ENCODE measurements at regions not wholly inside any gene's neighbourhood (a gene's known extent, or its start where the extent isn't known, plus 50 kb on each side); places are given as distances from the start of the nearest gene placed in this dataset.
"Not testable (repeated sequence)": the region's sequence is repeated elsewhere in the genome, so short reads cannot be mapped to it uniquely, and the experiment has no call there.

DNA sequence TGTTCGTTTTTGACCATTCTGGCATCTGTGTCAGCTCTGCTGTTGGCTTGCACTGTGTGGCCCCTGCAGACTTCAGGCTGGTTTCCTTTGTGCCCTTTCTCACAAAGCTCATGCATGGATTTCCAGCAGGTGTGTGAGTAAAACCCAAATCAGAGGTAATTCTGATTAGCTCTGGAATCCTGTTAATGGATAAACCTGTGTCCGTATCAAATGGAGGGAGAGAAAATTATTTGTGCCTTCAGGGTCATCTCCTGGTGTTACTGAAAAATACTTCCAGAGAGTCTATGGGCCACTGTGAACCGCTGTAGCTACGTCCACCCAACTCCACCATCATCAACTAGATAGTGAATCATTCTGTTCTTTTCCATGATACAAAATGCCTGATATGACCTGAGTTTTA lies 726.1 kb upstream of the TPTE start:
- H3K9me3 Mint-ChIP-seq = peaks cover 0 to 48% (median 22%) of the 10 kb centered on the region in 11 donors
- H3K4me1 Mint-ChIP-seq; DNase-seq; H3K36me3 ChIP-seq (ENCODE audit: control insufficient read depth in 2 of 3, insufficient read depth in 3 of 3, low read length in 3 of 3); H3K4me1 ChIP-seq (ENCODE audit: control insufficient read depth in 2 of 2, insufficient read depth in 2 of 2, low read length in 2 of 2); H3K4me3 ChIP-seq (ENCODE audit: low read length); POLR2A ChIA-PET; H3K27ac Mint-ChIP-seq; ATAC-seq; H3K36me3 Mint-ChIP-seq; CTCF ChIA-PET; H3K9me3 ChIP-seq (ENCODE audit: control insufficient read depth in 2 of 3, low read length in 3 of 3); intact Hi-C loops (cut with micrococcal nuclease); H3K4me3 Mint-ChIP-seq; H3K27ac ChIP-seq (ENCODE audit: low read depth, low read length); H3K27me3 ChIP-seq (ENCODE audit: control insufficient read depth in 2 of 2, insufficient read depth in 2 of 2, low read length in 2 of 2); H3K27me3 Mint-ChIP-seq: not testable (repeated sequence)

DNA sequence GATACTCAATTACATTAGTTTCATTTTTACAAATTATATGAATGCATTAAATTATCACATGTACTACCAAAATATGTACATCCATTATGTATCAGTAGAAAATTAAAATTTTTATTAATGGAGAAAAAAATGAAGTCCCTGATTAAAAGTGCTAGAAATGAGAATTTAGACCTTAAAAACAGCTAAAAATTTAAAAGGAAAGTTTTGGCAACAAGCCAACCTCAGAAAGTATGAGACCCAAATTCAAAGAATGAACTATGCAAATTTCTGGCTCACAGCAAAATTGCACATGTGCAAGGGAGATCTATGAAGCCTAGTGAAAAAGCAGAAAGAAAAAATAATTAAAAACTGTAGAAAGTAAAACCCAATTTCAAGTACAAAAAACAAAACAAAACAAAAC lies 725.1 kb upstream of the TPTE start:
- ATAC-seq; H3K27ac ChIP-seq (ENCODE audit: low read depth, low read length); DNase-seq; H3K36me3 ChIP-seq (ENCODE audit: control insufficient read depth in 2 of 3, insufficient read depth in 3 of 3, low read length in 3 of 3); H3K4me1 Mint-ChIP-seq; H3K9me3 ChIP-seq (ENCODE audit: control insufficient read depth in 2 of 3, low read length in 3 of 3); intact Hi-C loops (cut with micrococcal nuclease); H3K4me3 Mint-ChIP-seq; CTCF ChIA-PET; H3K36me3 Mint-ChIP-seq; H3K27me3 Mint-ChIP-seq; H3K27ac Mint-ChIP-seq; POLR2A ChIA-PET; H3K4me1 ChIP-seq (ENCODE audit: control insufficient read depth in 2 of 2, insufficient read depth in 2 of 2, low read length in 2 of 2); H3K4me3 ChIP-seq (ENCODE audit: low read length); H3K27me3 ChIP-seq (ENCODE audit: control insufficient read depth in 2 of 2, insufficient read depth in 2 of 2, low read length in 2 of 2): not testable (repeated sequence)
- H3K9me3 Mint-ChIP-seq = peaks cover 0 to 43% (median 22%) of the 10 kb centered on the region in 11 donors

DNA sequence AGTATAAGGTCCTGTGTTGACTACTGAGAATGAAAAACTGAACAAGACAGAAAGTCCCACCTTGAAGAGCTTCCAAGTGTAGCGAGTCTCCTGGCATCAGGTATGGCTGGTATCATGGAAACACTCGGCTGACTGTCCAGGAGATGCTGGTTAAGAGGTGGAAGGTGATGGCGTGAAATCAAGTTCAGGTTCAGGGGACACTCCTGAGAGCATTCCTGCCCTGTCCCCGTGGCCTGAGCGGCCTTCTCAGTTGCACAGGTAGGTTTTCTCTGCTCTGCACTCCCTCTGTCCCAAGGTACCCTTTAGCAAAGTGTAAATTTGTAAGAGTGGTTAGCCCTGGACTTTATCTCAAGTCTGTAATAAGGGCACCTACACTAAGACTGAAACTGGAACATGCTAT lies 713.7 kb upstream of the TPTE start:
- H3K4me1 Mint-ChIP-seq; DNase-seq; H3K9me3 Mint-ChIP-seq; H3K27ac Mint-ChIP-seq; POLR2A ChIA-PET; H3K27ac ChIP-seq (ENCODE audit: low read depth, low read length); H3K4me3 Mint-ChIP-seq; H3K9me3 ChIP-seq (ENCODE audit: control insufficient read depth in 2 of 3, low read length in 3 of 3); H3K36me3 ChIP-seq (ENCODE audit: control insufficient read depth in 2 of 3, insufficient read depth in 3 of 3, low read length in 3 of 3); intact Hi-C loops (cut with micrococcal nuclease); H3K27me3 Mint-ChIP-seq; CTCF ChIA-PET; H3K4me1 ChIP-seq (ENCODE audit: control insufficient read depth in 2 of 2, insufficient read depth in 2 of 2, low read length in 2 of 2); H3K36me3 Mint-ChIP-seq; H3K4me3 ChIP-seq (ENCODE audit: low read length); H3K27me3 ChIP-seq (ENCODE audit: control insufficient read depth in 2 of 2, insufficient read depth in 2 of 2, low read length in 2 of 2); ATAC-seq: not testable (repeated sequence)

DNA sequence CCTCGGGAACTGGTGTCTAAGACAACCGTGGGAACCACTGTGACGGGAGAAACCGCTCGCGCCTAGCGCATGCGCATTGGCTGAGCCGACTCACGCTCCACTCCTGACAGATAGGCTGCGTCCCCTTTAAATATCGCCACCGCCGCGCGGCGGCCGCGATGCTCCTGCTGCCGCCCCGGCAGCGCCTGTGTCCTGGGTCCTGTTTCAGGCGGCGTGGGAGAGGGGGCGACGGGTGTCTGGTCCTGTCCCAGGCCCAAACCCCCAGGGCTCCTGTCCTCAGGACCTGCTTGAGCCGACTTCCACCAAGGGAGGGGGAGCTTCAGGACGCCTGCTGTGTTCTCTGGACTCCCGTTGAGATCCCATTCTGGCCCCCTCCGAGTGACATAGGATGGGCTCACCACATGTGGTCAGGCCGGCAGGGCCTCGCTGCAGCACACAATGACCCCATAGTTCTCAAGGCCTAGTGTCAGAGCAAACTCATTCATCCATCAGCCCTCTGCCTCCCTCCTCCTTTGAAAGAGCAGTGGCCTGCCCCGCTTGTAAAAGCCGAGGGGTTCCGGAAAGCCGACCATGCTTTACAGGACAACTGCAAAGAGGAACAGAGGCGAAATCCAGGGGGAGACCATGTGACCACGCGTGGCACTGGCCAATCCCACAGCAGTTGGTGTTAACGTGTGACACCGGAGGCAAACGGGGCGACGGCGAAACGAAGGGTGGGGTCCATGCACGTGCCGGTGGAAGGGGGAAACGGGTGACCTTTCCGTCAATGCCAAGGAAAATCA lies 710.0 kb upstream of the TPTE start:
- H3K27ac Mint-ChIP-seq; H3K4me3 ChIP-seq (ENCODE audit: low read length); H3K4me1 Mint-ChIP-seq; DNase-seq; H3K4me3 Mint-ChIP-seq; POLR2A ChIA-PET; H3K27me3 ChIP-seq (ENCODE audit: control insufficient read depth in 2 of 2, insufficient read depth in 2 of 2, low read length in 2 of 2); H3K9me3 ChIP-seq (ENCODE audit: control insufficient read depth in 2 of 3, low read length in 3 of 3); H3K27me3 Mint-ChIP-seq; intact Hi-C loops (cut with micrococcal nuclease); CTCF ChIA-PET; H3K36me3 Mint-ChIP-seq; H3K36me3 ChIP-seq (ENCODE audit: control insufficient read depth in 2 of 3, insufficient read depth in 3 of 3, low read length in 3 of 3); H3K4me1 ChIP-seq (ENCODE audit: control insufficient read depth in 2 of 2, insufficient read depth in 2 of 2, low read length in 2 of 2); ATAC-seq; H3K9me3 Mint-ChIP-seq; H3K27ac ChIP-seq (ENCODE audit: low read depth, low read length): not testable (repeated sequence)

DNA sequence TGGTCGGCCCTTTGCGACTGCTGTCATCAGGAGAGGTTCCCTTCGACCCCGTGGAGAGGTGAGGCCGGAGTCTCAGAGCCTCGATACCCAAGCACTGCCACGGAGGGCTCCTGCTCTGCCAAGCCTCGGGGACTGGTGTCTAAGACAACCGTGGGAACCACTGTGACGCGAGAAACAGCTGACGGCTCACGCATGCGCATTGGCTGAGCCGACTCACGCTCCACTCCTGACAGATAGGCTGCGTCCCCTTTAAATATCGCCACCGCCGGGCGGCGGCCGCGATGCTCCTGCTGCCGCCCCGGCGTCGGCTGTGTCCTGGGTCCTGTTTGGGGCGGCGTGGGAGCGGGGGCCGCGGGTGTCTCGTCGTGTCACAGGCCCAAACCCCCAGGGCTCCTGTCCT lies 708.9 kb upstream of the TPTE start:
- H3K4me1 Mint-ChIP-seq; H3K27ac ChIP-seq (ENCODE audit: low read depth, low read length); POLR2A ChIA-PET; H3K27me3 Mint-ChIP-seq; H3K4me1 ChIP-seq (ENCODE audit: control insufficient read depth in 2 of 2, insufficient read depth in 2 of 2, low read length in 2 of 2); H3K4me3 Mint-ChIP-seq; H3K9me3 Mint-ChIP-seq; CTCF ChIA-PET; H3K36me3 ChIP-seq (ENCODE audit: control insufficient read depth in 2 of 3, insufficient read depth in 3 of 3, low read length in 3 of 3); intact Hi-C loops (cut with micrococcal nuclease); ATAC-seq; H3K27me3 ChIP-seq (ENCODE audit: control insufficient read depth in 2 of 2, insufficient read depth in 2 of 2, low read length in 2 of 2); DNase-seq; H3K27ac Mint-ChIP-seq; H3K9me3 ChIP-seq (ENCODE audit: control insufficient read depth in 2 of 3, low read length in 3 of 3); H3K4me3 ChIP-seq (ENCODE audit: low read length); H3K36me3 Mint-ChIP-seq: not testable (repeated sequence)

DNA sequence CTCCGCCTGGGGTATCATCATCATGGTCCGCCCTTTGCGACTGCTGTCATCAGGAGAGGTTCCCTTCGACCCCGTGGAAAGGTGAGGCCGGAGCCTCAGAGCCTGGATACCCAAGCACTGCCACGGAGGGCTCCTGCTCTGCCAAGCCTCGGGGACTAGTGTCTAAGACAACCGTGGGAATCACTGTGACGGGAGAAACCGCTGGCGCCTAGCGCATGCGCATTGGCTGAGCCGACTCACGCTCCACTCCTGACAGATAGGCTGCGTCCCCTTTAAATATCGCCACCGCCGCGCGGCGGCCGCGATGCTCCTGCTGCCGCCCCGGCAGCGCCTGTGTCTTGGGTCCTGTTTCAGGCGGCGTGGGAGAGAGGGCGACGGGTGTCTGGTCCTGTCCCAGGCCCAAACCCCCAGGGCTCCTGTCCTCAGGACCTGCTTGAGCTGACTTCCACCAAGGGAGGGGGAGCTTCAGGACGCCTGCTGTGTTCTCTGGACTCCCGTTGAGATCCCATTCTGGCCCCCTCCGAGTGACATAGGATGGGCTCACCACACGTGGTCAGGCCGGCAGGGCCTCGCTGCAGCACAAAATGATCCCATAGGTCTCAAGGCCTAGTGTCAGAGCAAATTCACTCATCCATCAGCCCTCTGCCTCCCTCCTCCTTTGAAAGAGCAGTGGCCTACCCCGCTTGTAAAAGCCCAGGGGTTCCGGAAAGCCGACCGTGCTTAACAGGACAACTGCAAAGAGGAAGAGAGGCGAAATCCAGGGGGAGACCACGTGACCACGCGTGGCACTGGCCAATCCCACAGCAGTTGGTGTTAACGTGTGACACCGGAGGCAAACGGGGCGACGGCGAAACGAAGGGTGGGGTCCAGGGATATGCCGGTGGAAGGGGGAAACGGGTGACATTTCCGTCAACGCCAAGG lies 707.2 kb upstream of the TPTE start:
- H3K36me3 Mint-ChIP-seq; H3K36me3 ChIP-seq (ENCODE audit: control insufficient read depth in 2 of 3, insufficient read depth in 3 of 3, low read length in 3 of 3); H3K9me3 Mint-ChIP-seq; ATAC-seq; H3K4me3 Mint-ChIP-seq; POLR2A ChIA-PET; intact Hi-C loops (cut with micrococcal nuclease); H3K27ac Mint-ChIP-seq; DNase-seq; H3K4me1 ChIP-seq (ENCODE audit: control insufficient read depth in 2 of 2, insufficient read depth in 2 of 2, low read length in 2 of 2); CTCF ChIA-PET; H3K27me3 ChIP-seq (ENCODE audit: control insufficient read depth in 2 of 2, insufficient read depth in 2 of 2, low read length in 2 of 2); H3K9me3 ChIP-seq (ENCODE audit: control insufficient read depth in 2 of 3, low read length in 3 of 3); H3K27ac ChIP-seq (ENCODE audit: low read depth, low read length); H3K4me3 ChIP-seq (ENCODE audit: low read length); H3K4me1 Mint-ChIP-seq; H3K27me3 Mint-ChIP-seq: not testable (repeated sequence)
